Activated naive CD8-positive, alpha-beta T cell treated with anti-CD3 and anti-CD28 coated beads, Interleukin-2, amount 10 ng/mL, durations not matched to agents 7 days and 5 days (primary cell): ENCODE measurements at regions not wholly inside any gene's neighbourhood (a gene's known extent, or its start where the extent isn't known, plus 50 kb on each side); places are given as distances from the start of the nearest gene placed in this dataset.

Experiments
- ATAC-seq: fragments of 150-1000 bp; cut with Tn5 transposase; one replicate; pipeline ENCODE4 v1.10.0; 2021; ENCODE audit warnings: low read depth, moderate library complexity
- POLR2A ChIA-PET: fragments of 350-600 bp; sonication (Branson Sonifier 250); formaldehyde crosslinking; loops from one replicate; lab custom pipeline; 2021; ENCODE audit warnings: antibody characterized with exemption; lab: Charles Lee
- DNase-seq: peaks from one replicate; pipeline ENCODE4 v3.0.0; 2021
- H3K27ac Mint-ChIP-seq: one replicate; pipeline ENCODE4 v1.8.0; 2022; ENCODE audit warnings: mild to moderate bottlenecking, mixed read lengths
- H3K27me3 Mint-ChIP-seq: one replicate; pipeline ENCODE4 v1.8.0; 2022; ENCODE audit warnings: mild to moderate bottlenecking, moderate library complexity, mixed read lengths
- H3K36me3 Mint-ChIP-seq: one replicate; pipeline ENCODE4 v1.8.0; 2021; ENCODE audit warnings: mild to moderate bottlenecking, mixed read lengths
- H3K4me1 Mint-ChIP-seq: one replicate; pipeline ENCODE4 v1.8.0; 2021; ENCODE audit warnings: mixed read lengths
- H3K4me3 Mint-ChIP-seq: one replicate; pipeline ENCODE4 v1.8.0; 2022; ENCODE audit warnings: mild to moderate bottlenecking, moderate library complexity, mixed read lengths
- H3K9me3 Mint-ChIP-seq: one replicate; pipeline ENCODE4 v1.8.0; 2021; ENCODE audit warnings: mixed read lengths

GRCh38 chr20:50388733-50389437 is 121.3 kb upstream of the PTPN1 start:
- no peaks in the 10 kb centered on the region for H3K36me3 Mint-ChIP-seq
- no peaks in the 10 kb centered on the region for H3K9me3 Mint-ChIP-seq
- H3K27ac Mint-ChIP-seq = peak overlapping the region; percentile 32
- POLR2A ChIA-PET = no interaction called here
- DNase-seq (no peak), ATAC-seq (no peak)
- peaks cover 3% of the 10 kb centered on the region for H3K27me3 Mint-ChIP-seq
- H3K4me3 Mint-ChIP-seq = no peak overlapping the region
- peaks cover 50% of the 10 kb centered on the region for H3K4me1 Mint-ChIP-seq

DNA sequence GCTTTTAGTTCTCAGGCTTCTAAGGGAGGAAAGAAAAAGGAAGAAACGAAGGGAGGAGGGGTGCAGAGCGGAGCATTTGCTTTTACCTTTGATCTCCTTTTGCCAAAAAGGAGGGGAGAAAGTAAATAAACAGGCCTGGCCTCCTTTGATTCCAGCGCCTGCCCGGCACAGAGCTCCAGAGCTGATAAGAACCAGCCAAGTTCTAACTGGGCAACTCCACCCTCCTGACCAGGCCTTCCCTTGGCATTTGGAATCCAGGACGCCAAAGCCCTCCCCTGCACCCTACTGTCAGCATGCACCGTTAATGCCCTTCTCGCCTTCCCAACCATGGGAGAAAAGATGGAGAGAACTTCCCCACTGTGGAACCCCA is 120.8 kb upstream of the PTPN1 start:
- POLR2A ChIA-PET = no interaction called here
- no peak overlapping the region for H3K27ac Mint-ChIP-seq
- no peaks in the 10 kb centered on the region for H3K9me3 Mint-ChIP-seq
- no peak for ATAC-seq
- H3K4me3 Mint-ChIP-seq = no peak overlapping the region
- peaks cover 48% of the 10 kb centered on the region for H3K4me1 Mint-ChIP-seq
- DNase-seq = no peak
- peaks cover 3% of the 10 kb centered on the region for H3K27me3 Mint-ChIP-seq
- H3K36me3 Mint-ChIP-seq = no peaks in the 10 kb centered on the region

- Mint-ChIP-seq H3K27ac (no peak overlapping the region), H3K4me3 (no peak overlapping the region), H3K36me3 (no peaks in the 10 kb centered on the region), H3K27me3 (peaks cover 6% of the 10 kb centered on the region), H3K4me1 (peaks cover 47% of the 10 kb centered on the region), H3K9me3 (no peaks in the 10 kb centered on the region)
- POLR2A ChIA-PET = no interaction called here
- ATAC-seq (no peak), DNase-seq (no peak)
These were observed 120.1 kb upstream of the PTPN1 start for GRCh38 chr20:50389808-50390684.

GRCh38 chr20:50390685-50391443 is 119.3 kb upstream of the PTPN1 start:
- Mint-ChIP-seq H3K36me3 (no peaks in the 10 kb centered on the region), H3K27ac (no peak overlapping the region), H3K9me3 (no peaks in the 10 kb centered on the region), H3K4me3 (no peak overlapping the region), H3K27me3 (peaks cover 6% of the 10 kb centered on the region), H3K4me1 (peaks cover 39% of the 10 kb centered on the region)
- DNase-seq (no peak), ATAC-seq (no peak)
- POLR2A ChIA-PET = no interaction called here

DNA sequence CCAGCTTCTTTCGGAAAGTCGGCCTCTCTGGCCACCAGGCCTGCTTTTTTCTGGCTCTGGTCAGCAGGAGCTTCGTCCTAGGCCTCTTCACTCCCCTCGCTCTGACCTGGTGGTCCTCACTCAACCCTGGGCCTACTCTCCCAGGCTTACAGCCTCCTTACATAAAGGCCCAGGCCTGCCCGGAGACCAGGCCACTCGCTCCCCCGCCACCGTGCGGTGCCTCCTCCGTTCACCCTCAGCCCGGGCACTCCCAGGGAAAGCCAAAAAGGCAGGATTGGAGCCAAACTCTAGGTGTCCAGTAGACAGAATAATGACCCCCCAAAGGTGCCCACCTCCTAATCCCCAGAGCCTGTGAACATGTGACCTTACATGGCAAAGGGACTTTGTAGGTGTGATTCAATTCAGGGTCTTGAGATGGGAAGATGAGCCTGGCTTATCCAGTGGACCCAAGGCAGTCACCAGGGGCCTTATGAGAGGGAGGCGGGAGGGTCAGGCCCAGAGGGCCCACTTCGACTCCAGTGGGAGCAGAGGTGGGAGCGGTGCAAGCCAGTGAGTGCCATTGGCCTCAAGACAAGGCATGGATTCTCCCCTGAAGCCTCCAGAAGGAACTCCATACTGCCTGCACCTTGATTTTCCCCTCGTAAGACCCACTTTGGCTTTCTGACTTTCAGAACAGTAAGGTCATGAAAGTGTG is 118.6 kb upstream of the PTPN1 start:
- no peaks in the 10 kb centered on the region for H3K36me3 Mint-ChIP-seq
- no peak overlapping the region for H3K27ac Mint-ChIP-seq
- no peak for ATAC-seq
- H3K9me3 Mint-ChIP-seq = no peaks in the 10 kb centered on the region
- H3K27me3 Mint-ChIP-seq = peaks cover 6% of the 10 kb centered on the region
- no peak overlapping the region for H3K4me3 Mint-ChIP-seq
- POLR2A ChIA-PET = no interaction called here
- peaks cover 32% of the 10 kb centered on the region for H3K4me1 Mint-ChIP-seq
- no peak for DNase-seq

DNA sequence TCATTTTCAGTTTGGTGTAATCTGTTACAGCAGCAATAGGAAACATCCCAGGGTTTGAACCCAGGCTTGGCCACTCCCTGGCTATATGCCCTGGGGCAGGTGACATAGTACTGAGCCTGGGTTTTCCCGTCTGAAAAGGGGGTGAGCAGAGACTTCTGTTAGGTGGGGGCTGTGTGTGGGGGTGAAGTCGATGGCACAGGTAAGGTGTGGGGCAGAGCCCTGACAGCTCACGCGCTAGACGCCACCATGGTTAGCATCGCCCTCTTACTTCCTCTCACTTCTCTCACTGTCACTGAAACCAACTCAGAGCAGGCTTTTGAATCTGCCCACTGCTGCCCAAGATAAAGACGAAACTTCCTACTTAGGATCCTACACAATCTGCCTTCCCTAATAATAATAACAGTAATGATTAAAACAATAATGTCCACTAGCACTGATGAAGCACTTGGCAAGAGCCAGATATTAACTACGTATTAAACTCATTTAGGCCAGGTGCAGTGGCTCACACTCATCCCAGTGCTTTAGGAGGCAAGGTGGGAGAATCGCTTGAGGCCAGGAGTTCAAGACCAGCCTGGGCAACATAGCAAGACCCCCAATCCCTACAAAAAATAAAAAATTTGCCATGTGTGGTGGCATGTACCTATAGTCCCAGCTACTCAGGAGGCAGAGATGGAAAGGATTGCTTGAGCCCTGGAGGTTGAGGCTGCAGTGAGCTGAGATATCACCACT is 117.9 kb upstream of the PTPN1 start:
- no peak overlapping the region for H3K4me3 Mint-ChIP-seq

DNA sequence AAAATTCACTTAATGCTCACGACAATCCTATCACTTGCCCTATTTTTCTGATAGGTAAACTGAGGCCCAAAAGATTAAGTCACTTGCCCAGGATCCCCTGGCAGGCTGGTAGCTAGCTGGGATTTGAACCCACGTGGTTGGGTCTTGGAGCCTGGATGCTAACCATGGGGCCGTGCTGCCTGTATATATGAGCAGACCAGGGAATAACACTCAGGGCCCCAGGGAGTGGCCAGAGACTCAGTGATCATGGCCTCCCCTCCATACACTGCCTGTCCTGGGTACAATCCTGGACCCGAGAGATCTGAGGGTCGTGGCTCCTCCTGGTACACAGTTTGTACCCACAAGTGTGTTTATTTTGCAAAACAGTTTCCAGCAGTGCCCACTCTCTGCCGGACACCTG is 116.9 kb upstream of the PTPN1 start:
- DNase-seq (no peak), ATAC-seq (no peak)
- Mint-ChIP-seq H3K36me3 (no peaks in the 10 kb centered on the region), H3K9me3 (no peaks in the 10 kb centered on the region), H3K27ac (no peak overlapping the region), H3K4me1 (peaks cover 22% of the 10 kb centered on the region), H3K4me3 (no peak overlapping the region), H3K27me3 (peaks cover 8% of the 10 kb centered on the region)
- POLR2A ChIA-PET = no interaction called here

More for the DNA sequence above, 117.9 kb upstream of the PTPN1 start:
- peak; percentile 44 for ATAC-seq
- Mint-ChIP-seq H3K9me3 (no peaks in the 10 kb centered on the region), H3K27me3 (peaks cover 8% of the 10 kb centered on the region), H3K27ac (no peak overlapping the region), H3K36me3 (no peaks in the 10 kb centered on the region), H3K4me1 (peaks cover 28% of the 10 kb centered on the region)
- no peak for DNase-seq
- POLR2A ChIA-PET = no interaction called here

- Mint-ChIP-seq H3K4me3 (no peak overlapping the region), H3K27me3 (peaks cover 10% of the 10 kb centered on the region), H3K27ac (no peak overlapping the region), H3K4me1 (peaks cover 14% of the 10 kb centered on the region), H3K36me3 (no peaks in the 10 kb centered on the region), H3K9me3 (no peaks in the 10 kb centered on the region)
- DNase-seq (no peak), ATAC-seq (no peak)
- POLR2A ChIA-PET = no interaction called here
These were observed 116.1 kb upstream of the PTPN1 start for GRCh38 chr20:50393990-50394561.

DNA sequence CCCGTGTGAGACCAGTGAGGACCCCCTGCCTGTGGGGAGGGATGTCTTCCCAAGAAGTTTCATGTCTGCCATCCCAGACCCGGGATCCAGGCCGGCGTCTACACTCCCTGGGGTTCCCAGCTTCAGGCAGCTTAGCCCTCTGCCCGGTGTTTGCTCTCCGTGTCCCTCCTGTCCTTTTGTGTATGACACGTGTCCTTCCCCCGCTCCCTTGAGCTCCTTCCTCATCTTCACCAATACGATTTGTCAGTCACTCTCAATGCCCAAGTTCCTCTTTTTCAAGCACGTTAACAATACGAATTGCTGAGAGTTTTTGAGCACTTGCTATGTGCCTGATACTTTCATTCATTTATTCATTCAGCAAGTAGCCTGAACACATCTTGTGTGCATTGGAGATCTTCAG is 115.6 kb upstream of the PTPN1 start:
- Mint-ChIP-seq H3K36me3 (no peaks in the 10 kb centered on the region), H3K27ac (no peak overlapping the region), H3K27me3 (peaks cover 10% of the 10 kb centered on the region), H3K4me3 (no peak overlapping the region), H3K4me1 (peaks cover 14% of the 10 kb centered on the region), H3K9me3 (no peaks in the 10 kb centered on the region)
- ATAC-seq (no peak), DNase-seq (no peak)
- POLR2A ChIA-PET = no interaction called here

GRCh38 chr20:50395251-50395729 is 114.9 kb upstream of the PTPN1 start:
- Mint-ChIP-seq H3K4me3 (no peak overlapping the region), H3K9me3 (no peaks in the 10 kb centered on the region), H3K4me1 (peaks cover 15% of the 10 kb centered on the region), H3K36me3 (no peaks in the 10 kb centered on the region), H3K27ac (no peak overlapping the region), H3K27me3 (peaks cover 12% of the 10 kb centered on the region)
- no peak for ATAC-seq
- DNase-seq = no peak
- POLR2A ChIA-PET = no interaction called here

- Mint-ChIP-seq H3K4me3 (no peak overlapping the region), H3K4me1 (peaks cover 17% of the 10 kb centered on the region), H3K9me3 (no peaks in the 10 kb centered on the region), H3K36me3 (no peaks in the 10 kb centered on the region), H3K27ac (no peak overlapping the region), H3K27me3 (peaks cover 16% of the 10 kb centered on the region)
- POLR2A ChIA-PET = no interaction called here
- DNase-seq (no peak), ATAC-seq (no peak)
These were observed 114.2 kb upstream of the PTPN1 start for GRCh38 chr20:50395914-50396488.

DNA sequence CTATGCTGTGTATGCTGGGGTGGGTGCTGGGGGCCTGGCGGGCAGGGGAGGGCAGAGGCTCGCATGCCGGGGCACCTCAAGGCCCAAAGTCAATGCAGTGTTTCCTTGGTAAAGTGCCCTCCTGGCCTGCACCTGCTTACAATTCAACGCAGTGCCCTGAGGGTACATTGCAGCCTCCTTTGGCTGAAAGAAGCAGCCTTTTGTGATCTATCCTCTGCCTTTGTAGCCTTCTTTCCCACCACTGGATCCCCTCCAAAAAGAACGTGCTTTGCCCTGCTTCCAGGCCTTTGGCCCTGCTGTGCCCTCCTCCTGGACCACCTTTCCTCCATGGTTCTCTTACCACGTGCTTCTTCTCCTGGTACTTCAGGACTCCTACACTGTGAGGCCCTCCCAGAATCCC is 113.6 kb upstream of the PTPN1 start:
- POLR2A ChIA-PET = no interaction called here
- H3K27ac Mint-ChIP-seq = no peak overlapping the region
- H3K36me3 Mint-ChIP-seq = no peaks in the 10 kb centered on the region
- H3K9me3 Mint-ChIP-seq = no peaks in the 10 kb centered on the region
- no peak overlapping the region for H3K4me3 Mint-ChIP-seq
- DNase-seq (no peak), ATAC-seq (no peak)
- H3K27me3 Mint-ChIP-seq = peaks cover 19% of the 10 kb centered on the region
- peaks cover 15% of the 10 kb centered on the region for H3K4me1 Mint-ChIP-seq
